Esophagus muscularis mucosa (tissue), 4 donors: ENCODE measurements at regions not wholly inside any gene's neighbourhood (a gene's known extent, or its start where the extent isn't known, plus 50 kb on each side); places are given as distances from the start of the nearest gene placed in this dataset.

Source experiments
- DNase-seq: peaks from one replicate; pipeline ENCODE4 v3.0.0-alpha.2; 2017; ENCODE audit errors: extremely low spot score
- H3K27ac ChIP-seq, 4 donors: fragments of 200-600 bp; sonication (generic); replicated peaks in 1 of 4; 1 replicate in 3 of 4; 2 replicates in 1 of 4; pipeline ENCODE4 v1.5.1; 2016 to 2019; ENCODE audit warnings: mild to moderate bottlenecking in 1 of 4
- H3K27me3 ChIP-seq, 4 donors: fragments of 200-600 bp; sonication (generic); one replicate each; pipeline versions ENCODE4 v1.5.1 to v1.6.0; 2016 to 2019
- H3K36me3 ChIP-seq, 4 donors: fragments of 200-600 bp; sonication (generic); one replicate each; pipeline ENCODE4 v1.5.1; 2016 to 2019
- H3K4me1 ChIP-seq, 4 donors: fragments of 200-600 bp; sonication (generic); one replicate each; pipeline ENCODE4 v1.5.1; 2016 to 2019
- H3K4me3 ChIP-seq, 4 donors: fragments of 200-600 bp; sonication (generic); 1 replicate in 2 of 4; 2 replicates in 2 of 4; pipeline ENCODE4 v1.5.1; 2016 to 2019; ENCODE audit warnings: mild to moderate bottlenecking in 4 of 4, moderate library complexity in 1 of 4
- H3K9me3 ChIP-seq, 4 donors: fragments of 200-600 bp; sonication (generic); 1 replicate in 3 of 4; 2 replicates in 1 of 4; pipeline ENCODE4 v1.5.1; 2016 to 2019
- EP300 ChIP-seq: sonication (generic); formaldehyde crosslinking; IDR thresholded peaks from one replicate; pipeline ENCODE4 v1.6.1; 2017; ENCODE audit warnings: antibody characterized with exemption
- POLR2A ChIP-seq: fragments of 450-650 bp; IDR thresholded peaks from one replicate; pipeline ENCODE4 v1.6.1; 2017; ENCODE audit warnings: antibody characterized with exemption, moderate library complexity, mild to moderate bottlenecking, low read depth
- POLR2AphosphoS5 ChIP-seq, 2 donors: sonication (generic); formaldehyde crosslinking; IDR thresholded peaks; one replicate each; pipeline ENCODE4 v1.6.1; 2017; ENCODE audit warnings: antibody characterized with exemption in 2 of 2
- WGBS: methylation state at CpG from one replicate; pipeline ENCODE4 v1.1.5; 2018; 5-methylcytosine and 5-hydroxymethylcytosine counted together
- intact Hi-C: fragments of 100-400 bp; cut with DNase I; formaldehyde crosslinking; loops from one replicate; pipeline ENCODE4 v1.15.1; 2023
- TF ChIP-seq, protein P1 (sequence below), 3 experiments: fragments of 200-600 bp in 2 of 3; fragments of 450-650 bp in 1 of 3; sonication (generic) in 2 of 3; IDR thresholded peaks; one replicate each; pipeline ENCODE4 v1.5.1; 2017 to 2019; ENCODE audit warnings: antibody characterized with exemption in 3 of 3, mild to moderate bottlenecking in 2 of 3, moderate library complexity in 1 of 3

DNA sequence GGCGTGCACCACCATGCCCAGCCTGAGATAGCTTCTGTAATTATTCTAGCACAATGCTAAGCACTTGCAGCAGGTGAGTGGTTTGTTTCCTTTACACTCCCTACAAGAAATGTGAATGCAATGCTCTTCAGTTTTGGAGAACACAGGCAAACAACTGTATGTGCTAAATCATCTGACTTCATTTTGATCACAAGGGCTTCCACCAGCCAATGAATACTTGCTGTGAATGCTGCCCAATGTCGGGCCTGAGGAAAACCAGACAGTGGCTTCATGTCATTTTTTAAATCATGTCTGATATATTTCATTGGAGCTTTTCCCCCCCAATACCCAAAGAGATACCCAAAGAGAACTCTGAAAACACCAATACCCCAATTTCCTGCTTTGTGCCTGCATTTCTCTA is 155.6 kb upstream of the XPO1 start:
- TF ChIP-seq EP300: no peak
- TF ChIP-seq POLR2AphosphoS5 (IDR thresholded peaks at IDR 0.05): no peak
- no peak for TF ChIP-seq POLR2A
- TF ChIP-seq, protein P1, sequence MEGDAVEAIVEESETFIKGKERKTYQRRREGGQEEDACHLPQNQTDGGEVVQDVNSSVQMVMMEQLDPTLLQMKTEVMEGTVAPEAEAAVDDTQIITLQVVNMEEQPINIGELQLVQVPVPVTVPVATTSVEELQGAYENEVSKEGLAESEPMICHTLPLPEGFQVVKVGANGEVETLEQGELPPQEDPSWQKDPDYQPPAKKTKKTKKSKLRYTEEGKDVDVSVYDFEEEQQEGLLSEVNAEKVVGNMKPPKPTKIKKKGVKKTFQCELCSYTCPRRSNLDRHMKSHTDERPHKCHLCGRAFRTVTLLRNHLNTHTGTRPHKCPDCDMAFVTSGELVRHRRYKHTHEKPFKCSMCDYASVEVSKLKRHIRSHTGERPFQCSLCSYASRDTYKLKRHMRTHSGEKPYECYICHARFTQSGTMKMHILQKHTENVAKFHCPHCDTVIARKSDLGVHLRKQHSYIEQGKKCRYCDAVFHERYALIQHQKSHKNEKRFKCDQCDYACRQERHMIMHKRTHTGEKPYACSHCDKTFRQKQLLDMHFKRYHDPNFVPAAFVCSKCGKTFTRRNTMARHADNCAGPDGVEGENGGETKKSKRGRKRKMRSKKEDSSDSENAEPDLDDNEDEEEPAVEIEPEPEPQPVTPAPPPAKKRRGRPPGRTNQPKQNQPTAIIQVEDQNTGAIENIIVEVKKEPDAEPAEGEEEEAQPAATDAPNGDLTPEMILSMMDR (IDR thresholded peaks at IDR 0.05): no peak
- peak; percentile 31 for DNase-seq
- H3K4me3 ChIP-seq: peak overlapping the region in 1 of 4 donors; percentile 84
- H3K9me3 ChIP-seq: no peaks in the 10 kb centered on the region
- H3K36me3 ChIP-seq: no peaks in the 10 kb centered on the region
- intact Hi-C loops: loop anchor here (10.0 kb wide), 2 partner anchors 159 to 161 kb away; partner anchors contain the start of genes FAM161A and XPO1
- H3K4me1 ChIP-seq: peaks cover 0 to 15% (median 13%) of the 10 kb centered on the region in 4 donors
- no peaks in the 10 kb centered on the region for H3K27me3 ChIP-seq
- WGBS: 81% methylated on average over 2 of the region's 2 CpGs
- H3K27ac ChIP-seq: peak overlapping the region; percentile 79 to 85 (median 82)

DNA sequence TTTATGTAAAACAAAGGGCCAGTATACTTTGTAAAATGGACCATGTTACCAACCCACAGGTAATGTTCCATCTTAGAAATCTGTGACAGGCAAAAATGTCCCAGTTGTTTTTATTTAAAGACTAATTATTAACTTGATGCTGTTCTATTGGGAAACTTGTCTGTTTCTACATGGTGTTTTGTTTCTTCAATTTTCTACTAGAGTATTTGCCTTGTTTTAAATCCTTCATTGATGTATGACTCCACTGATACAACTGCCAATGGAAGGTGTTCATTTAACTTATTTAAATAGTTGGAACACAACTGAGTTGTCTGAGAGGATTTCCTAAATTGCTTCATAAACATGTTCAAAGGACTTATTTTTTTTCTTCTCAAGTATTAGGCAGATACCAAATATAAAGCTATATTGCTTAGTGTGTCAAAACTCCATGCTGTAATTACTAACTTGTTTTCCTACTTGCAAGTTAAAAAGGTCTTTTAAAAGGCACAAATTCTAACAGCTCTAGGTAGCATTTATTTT is 152.0 kb upstream of the XPO1 start:
- Histone ChIP-seq H3K36me3 (no peaks in the 10 kb centered on the region), H3K27ac (no peak overlapping the region), H3K9me3 (no peaks in the 10 kb centered on the region), H3K4me3 (no peak overlapping the region), H3K27me3 (no peaks in the 10 kb centered on the region), H3K4me1 (peaks cover 0 to 11% (median 10%) of the 10 kb centered on the region in 4 donors)
- TF ChIP-seq POLR2AphosphoS5 (IDR thresholded peaks at IDR 0.05) (no peak), EP300 (no peak), POLR2A (no peak)
- TF ChIP-seq, protein P1 (IDR thresholded peaks at IDR 0.05): no peak
- intact Hi-C loops: loop anchor here (10.0 kb wide), 2 partner anchors 155 to 165 kb away; partner anchors contain the start of genes FAM161A and XPO1
- DNase-seq: no peak

DNA sequence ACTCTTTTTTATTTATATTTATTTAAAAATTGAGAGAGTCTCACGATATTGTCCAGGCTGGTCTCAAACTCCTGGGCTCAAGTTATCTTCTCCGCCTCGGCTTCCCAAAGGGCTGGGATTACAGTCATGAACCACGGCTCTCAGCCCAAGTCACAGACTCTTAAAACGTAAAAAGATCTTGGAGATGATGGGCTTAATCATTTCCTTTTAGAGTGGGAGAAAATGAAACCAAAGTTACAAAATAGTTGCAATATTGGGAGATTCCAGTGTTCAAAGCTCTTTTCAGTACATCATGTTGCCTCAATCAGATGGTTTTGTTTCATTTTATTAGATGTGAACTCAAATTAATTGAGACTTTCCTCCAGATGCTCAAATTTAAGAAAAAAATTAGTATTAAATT is 151.4 kb upstream of the XPO1 start:
- DNase-seq: peak; percentile 66
- H3K27ac ChIP-seq: no peak overlapping the region
- TF ChIP-seq POLR2AphosphoS5 (IDR thresholded peaks at IDR 0.05) (no peak), POLR2A (no peak), EP300 (no peak)
- TF ChIP-seq, protein P1 (IDR thresholded peaks at IDR 0.05): no peak
- peaks cover 0 to 8% (median 7%) of the 10 kb centered on the region in 4 donors for H3K4me1 ChIP-seq
- 83% methylated on average over 5 of the region's 5 CpGs for WGBS
- H3K27me3 ChIP-seq: no peaks in the 10 kb centered on the region
- H3K9me3 ChIP-seq: no peaks in the 10 kb centered on the region
- H3K36me3 ChIP-seq: no peaks in the 10 kb centered on the region
- intact Hi-C loops: no loop called here
- no peak overlapping the region for H3K4me3 ChIP-seq

DNA sequence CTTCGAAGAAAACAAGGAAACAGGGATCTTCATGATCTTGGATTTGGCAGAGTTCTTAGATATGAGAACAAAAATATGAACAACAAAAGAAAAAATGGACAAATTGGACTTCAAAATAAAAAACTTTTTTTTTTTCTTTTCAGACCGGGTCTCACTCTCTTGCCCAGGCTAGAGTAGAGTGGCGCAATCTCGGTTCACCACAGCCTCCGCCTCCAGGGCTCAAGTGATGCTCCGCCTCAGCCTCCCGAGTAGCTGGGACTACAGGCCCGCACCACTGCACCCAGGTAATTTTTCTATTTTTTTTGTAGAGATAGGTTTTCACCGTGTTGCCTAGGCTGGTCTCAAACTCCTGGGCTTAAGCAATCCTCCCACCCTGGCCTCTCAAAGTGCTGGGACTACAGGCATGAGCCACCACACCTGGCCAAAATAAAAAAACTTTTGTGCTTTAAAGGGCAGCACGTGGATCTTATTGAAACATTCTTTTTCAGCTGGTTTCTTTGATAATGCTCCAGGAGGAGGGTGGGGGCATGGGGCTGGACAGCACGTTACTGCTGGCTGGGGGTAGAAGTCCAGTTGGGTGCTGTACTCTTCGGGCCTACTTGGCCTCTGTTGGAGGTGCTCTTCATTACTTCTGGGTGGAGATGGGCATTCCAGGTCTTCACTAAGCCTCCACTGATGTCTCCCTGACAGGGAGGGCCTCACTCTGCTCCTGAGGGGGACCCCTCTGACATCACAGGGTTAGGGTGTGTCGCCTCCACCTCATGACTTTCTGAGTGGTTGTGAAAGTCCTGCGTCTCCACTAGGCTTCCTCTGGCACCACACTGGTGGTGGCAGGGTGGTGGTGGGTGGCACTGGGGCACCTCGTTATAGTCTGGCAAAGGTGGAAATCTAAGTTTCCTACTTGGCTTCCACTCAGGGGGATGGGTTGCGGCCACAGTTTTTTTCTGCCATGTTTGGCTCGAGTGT is 150.5 kb upstream of the XPO1 start:
- Histone ChIP-seq H3K36me3 (no peaks in the 10 kb centered on the region), H3K27me3 (no peaks in the 10 kb centered on the region), H3K9me3 (no peaks in the 10 kb centered on the region), H3K27ac (no peak overlapping the region), H3K4me1 (no peaks in the 10 kb centered on the region), H3K4me3 (no peak overlapping the region)
- TF ChIP-seq, protein P1 (IDR thresholded peaks at IDR 0.05): no peak
- TF ChIP-seq EP300 (no peak), POLR2A (no peak), POLR2AphosphoS5 (IDR thresholded peaks at IDR 0.05) (no peak)
- WGBS: 90% methylated on average over 16 of the region's 17 CpGs
- intact Hi-C loops: no loop called here
- DNase-seq: peak; percentile 82
